ENCODE measurements at regions not wholly inside any gene's neighbourhood (a gene's known extent, or its start where the extent isn't known, plus 50 kb on each side); places are given as distances from the start of the nearest gene placed in this dataset.
"Not testable (repeated sequence)": the region's sequence is repeated elsewhere in the genome, so short reads cannot be mapped to it uniquely, and the experiment has no call there.

DNA sequence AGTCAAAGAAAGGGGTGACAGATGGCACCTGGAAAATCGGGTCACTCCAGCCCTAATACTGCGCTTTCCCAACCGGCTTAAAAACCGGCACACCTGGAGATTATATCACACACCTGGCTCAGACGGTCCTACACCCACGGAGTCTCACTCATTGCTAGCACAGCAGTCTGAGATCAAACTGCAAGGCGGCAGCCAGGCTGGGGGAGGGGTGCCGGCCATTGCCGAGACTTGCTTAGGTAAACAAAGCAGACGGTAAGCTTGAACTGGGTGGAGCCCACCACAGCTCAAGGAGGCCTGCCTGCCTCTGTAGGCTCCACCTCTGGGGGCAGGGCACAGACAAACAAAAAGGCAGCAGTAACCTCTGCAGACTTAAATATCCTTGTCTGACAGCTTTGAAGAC, 456.5 kb upstream of the SMARCA2 start:
- H3K27ac Mint-ChIP-seq; H3K36me3 Mint-ChIP-seq (ENCODE audit: low read depth); DNase-seq; H3K27me3 Mint-ChIP-seq; H3K9me3 Mint-ChIP-seq; H3K4me1 Mint-ChIP-seq; H3K4me3 Mint-ChIP-seq; POLR2A ChIA-PET; CTCF ChIA-PET: not testable (repeated sequence)

DNA sequence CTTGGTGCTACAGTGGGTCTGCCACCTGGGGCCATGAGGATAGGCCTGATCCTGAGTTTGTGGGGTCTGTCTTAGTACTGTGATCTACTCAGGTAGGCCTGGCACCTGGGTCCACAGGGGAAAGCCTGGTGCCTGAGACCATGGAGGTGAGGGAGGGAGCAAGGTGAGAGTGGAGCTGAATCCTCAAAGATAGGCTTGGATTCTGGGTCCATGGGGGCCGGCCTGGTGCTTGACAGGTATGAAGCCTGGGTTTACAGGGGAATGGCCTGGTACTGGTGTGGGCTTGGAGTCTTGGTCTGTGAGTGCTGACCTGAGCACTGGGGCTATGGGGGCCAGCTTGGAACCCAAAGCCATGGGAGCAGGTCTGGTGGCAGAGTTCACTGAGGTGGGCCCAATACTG, 439.2 kb upstream of the SMARCA2 start:
- Mint-ChIP-seq H3K9me3 (no peaks in the 10 kb centered on the region), H3K36me3 (ENCODE audit: low read depth) (no peaks in the 10 kb centered on the region), H3K4me1 (no peaks in the 10 kb centered on the region), H3K27me3 (peaks cover 2% of the 10 kb centered on the region), H3K27ac (no peak overlapping the region), H3K4me3 (no peak overlapping the region)
- no peak for DNase-seq
- ChIA-PET CTCF (no interaction called here), POLR2A (no interaction called here)

- H3K36me3 Mint-ChIP-seq (ENCODE audit: low read depth): no peaks in the 10 kb centered on the region
- peaks cover 2% of the 10 kb centered on the region for H3K27me3 Mint-ChIP-seq
- no peaks in the 10 kb centered on the region for H3K9me3 Mint-ChIP-seq
- no peak for DNase-seq
- H3K4me1 Mint-ChIP-seq: no peaks in the 10 kb centered on the region
- CTCF ChIA-PET: no interaction called here
- POLR2A ChIA-PET: no interaction called here
- no peak overlapping the region for H3K4me3 Mint-ChIP-seq
- H3K27ac Mint-ChIP-seq: no peak overlapping the region
Observed at GRCh38 chr9:1580215-1580614, 434.9 kb upstream of the SMARCA2 start.

DNA sequence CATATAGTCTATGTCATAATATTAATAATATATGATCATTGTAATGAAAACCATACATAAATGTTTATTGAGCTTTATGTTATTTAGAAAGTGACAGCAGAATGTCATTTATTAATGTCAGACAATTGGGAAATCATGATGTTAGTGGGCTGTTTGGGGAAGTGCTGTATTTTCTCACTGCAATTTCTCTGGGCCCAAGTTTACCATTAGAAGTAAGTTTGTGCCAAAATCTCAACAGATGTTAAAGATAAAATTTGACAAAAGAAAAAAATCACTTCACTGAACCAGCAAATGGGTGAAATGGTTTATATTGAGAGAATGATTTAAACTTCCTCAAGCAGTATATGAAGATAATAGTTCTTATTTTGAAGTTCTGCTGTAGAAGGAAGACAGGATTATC, 433.2 kb upstream of the SMARCA2 start:
- CTCF ChIA-PET: no interaction called here
- Mint-ChIP-seq H3K27ac (no peak overlapping the region), H3K4me3 (no peak overlapping the region), H3K9me3 (no peaks in the 10 kb centered on the region), H3K4me1 (no peaks in the 10 kb centered on the region), H3K27me3 (peaks cover 2% of the 10 kb centered on the region), H3K36me3 (ENCODE audit: low read depth) (no peaks in the 10 kb centered on the region)
- POLR2A ChIA-PET: no interaction called here
- no peak for DNase-seq

GRCh38 chr9:1591310-1591709, 423.8 kb upstream of the SMARCA2 start:
- DNase-seq: no peak
- no peak overlapping the region for H3K4me3 Mint-ChIP-seq
- H3K27me3 Mint-ChIP-seq: peaks cover 2% of the 10 kb centered on the region
- H3K9me3 Mint-ChIP-seq: no peaks in the 10 kb centered on the region
- POLR2A ChIA-PET: no interaction called here
- CTCF ChIA-PET: no interaction called here
- no peak overlapping the region for H3K27ac Mint-ChIP-seq
- H3K36me3 Mint-ChIP-seq (ENCODE audit: low read depth): no peaks in the 10 kb centered on the region
- H3K4me1 Mint-ChIP-seq: no peaks in the 10 kb centered on the region

DNA sequence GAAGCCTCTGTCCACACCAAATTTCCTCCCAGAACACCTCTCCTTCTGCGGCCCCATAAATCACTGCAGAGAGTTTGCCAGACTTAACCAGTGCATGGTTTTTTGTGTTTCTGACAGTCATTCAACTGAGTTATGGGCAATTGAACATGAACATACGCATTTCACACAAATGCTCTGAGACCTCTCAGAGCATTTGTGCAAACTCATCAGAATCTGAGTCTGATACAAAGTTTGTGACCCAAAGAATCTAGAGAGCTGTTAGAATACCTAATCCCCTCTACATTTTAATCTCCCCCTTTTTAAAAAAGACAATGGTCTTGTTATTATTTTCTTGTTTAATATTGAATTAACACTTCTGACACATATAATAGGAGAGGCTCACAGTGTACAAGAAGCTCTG, 416.9 kb upstream of the SMARCA2 start:
- DNase-seq: no peak
- Mint-ChIP-seq H3K36me3 (ENCODE audit: low read depth) (no peaks in the 10 kb centered on the region), H3K27ac (no peak overlapping the region), H3K4me3 (no peak overlapping the region), H3K9me3 (no peaks in the 10 kb centered on the region), H3K27me3 (peaks cover 2% of the 10 kb centered on the region), H3K4me1 (no peaks in the 10 kb centered on the region)
- POLR2A ChIA-PET: no interaction called here
- CTCF ChIA-PET: interaction anchor here (0.7 kb wide), 1 partner anchor 8 kb away, joined by 5 read pairs; no protein-coding TSS in a partner anchor

DNA sequence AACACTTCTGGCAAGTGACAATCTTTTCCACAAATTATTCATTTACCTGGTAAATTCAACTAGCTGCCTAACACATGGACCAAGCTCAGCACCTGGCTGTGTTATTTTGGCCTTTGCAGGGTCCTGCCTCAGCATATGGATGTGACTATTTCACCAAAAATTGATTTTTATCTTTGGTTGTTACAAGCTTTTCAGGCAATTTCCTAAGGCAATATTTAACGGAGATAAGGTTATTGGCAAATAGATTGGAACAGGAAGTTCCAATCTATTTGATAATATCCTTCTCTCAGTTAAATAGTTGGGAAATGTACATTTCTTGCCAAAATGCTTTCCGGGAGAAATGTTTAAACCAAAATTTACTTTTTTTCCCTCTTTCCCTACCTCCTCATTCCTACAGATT, 415.2 kb upstream of the SMARCA2 start:
- Mint-ChIP-seq H3K27me3 (peaks cover 4% of the 10 kb centered on the region), H3K36me3 (ENCODE audit: low read depth) (no peaks in the 10 kb centered on the region), H3K4me1 (no peaks in the 10 kb centered on the region), H3K4me3 (no peak overlapping the region), H3K9me3 (no peaks in the 10 kb centered on the region), H3K27ac (no peak overlapping the region)
- ChIA-PET POLR2A (no interaction called here), CTCF (no interaction called here)
- DNase-seq: no peak

DNA sequence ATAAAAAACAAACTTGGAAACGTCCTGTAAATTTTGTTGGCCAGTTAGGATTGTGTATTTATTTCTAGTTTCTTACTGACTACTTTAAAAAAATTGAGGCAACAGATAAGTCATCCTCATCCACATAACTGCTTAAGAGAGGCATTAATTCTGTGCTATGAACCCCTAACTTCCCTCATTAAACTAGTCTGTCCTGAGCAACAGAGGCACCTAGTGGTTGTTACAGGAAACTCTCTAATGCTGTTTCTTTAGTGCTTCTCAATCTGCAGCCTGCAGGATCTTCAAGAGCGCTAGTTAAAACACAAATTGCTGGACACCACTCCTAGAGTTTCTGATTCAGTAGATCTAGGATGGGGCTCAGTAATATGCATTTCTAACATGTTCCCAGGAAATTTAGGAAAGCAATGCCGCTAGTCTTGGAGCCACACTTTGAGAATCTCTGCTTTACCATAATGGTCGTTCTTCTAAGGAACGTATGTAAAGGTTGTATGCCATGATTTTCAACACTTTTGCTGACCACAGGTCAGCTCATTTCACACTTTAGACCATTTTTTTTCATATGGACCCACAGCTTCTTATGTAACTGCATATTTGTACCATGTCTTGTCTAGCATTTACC, 410.1 kb upstream of the SMARCA2 start:
- Mint-ChIP-seq H3K4me3 (no peak overlapping the region), H3K4me1 (no peaks in the 10 kb centered on the region), H3K27ac (no peak overlapping the region), H3K27me3 (peaks cover 4% of the 10 kb centered on the region), H3K9me3 (no peaks in the 10 kb centered on the region), H3K36me3 (ENCODE audit: low read depth) (no peaks in the 10 kb centered on the region)
- POLR2A ChIA-PET: no interaction called here
- CTCF ChIA-PET: no interaction called here
- peak; percentile 15 for DNase-seq

DNA sequence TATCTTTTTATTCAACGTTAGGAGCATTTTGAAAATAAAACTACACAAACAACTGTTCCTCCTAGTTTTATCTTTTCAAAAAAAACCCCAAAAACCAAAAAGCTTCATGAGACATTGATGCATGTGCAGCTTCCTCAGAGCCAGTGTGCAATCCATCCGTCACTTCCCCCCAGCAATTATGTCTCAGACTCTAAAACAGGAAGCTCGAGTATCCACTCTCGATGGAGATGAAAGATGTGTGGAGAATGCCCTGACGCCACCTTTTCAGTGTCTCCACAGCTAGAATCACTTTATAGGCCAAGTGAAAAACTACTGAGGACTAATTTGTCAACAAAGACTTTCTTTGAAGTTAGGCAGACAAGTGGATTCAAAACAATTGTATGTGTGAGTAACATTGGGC, 408.9 kb upstream of the SMARCA2 start:
- no peaks in the 10 kb centered on the region for H3K36me3 Mint-ChIP-seq (ENCODE audit: low read depth)
- H3K4me1 Mint-ChIP-seq: no peaks in the 10 kb centered on the region
- no peak overlapping the region for H3K27ac Mint-ChIP-seq
- H3K4me3 Mint-ChIP-seq: no peak overlapping the region
- no peaks in the 10 kb centered on the region for H3K9me3 Mint-ChIP-seq
- H3K27me3 Mint-ChIP-seq: peaks cover 4% of the 10 kb centered on the region
- POLR2A ChIA-PET: no interaction called here
- CTCF ChIA-PET: interaction anchor here (0.7 kb wide), 1 partner anchor 9 kb away, joined by 5 read pairs; no protein-coding TSS in a partner anchor
- no peak for DNase-seq

GRCh38 chr9:1612886-1613285, 402.3 kb upstream of the SMARCA2 start:
- H3K4me1 Mint-ChIP-seq: no peaks in the 10 kb centered on the region
- ChIA-PET CTCF (no interaction called here), POLR2A (no interaction called here)
- DNase-seq: no peak
- H3K36me3 Mint-ChIP-seq (ENCODE audit: low read depth): no peaks in the 10 kb centered on the region
- H3K9me3 Mint-ChIP-seq: no peaks in the 10 kb centered on the region
- no peak overlapping the region for H3K27ac Mint-ChIP-seq
- no peak overlapping the region for H3K4me3 Mint-ChIP-seq
- H3K27me3 Mint-ChIP-seq: peaks cover 4% of the 10 kb centered on the region

DNA sequence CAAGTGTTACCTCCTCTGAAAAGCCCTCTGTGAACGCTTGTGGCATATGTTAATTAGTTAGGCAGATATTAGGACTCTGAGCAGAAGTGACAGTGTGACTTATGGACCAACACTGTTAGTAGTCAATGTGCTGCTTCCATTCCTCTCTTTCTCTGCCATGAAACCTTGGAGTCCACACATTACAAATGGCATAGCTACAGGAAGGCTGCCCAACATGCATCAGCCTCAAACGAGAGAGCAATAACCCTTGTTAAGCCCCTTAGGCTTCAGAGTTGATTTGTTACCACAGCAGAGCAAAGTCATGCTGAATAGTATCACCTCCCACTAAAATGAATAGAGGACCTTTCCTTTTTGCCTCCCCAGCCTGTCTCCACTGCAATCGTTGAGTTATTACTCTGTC, 397.7 kb upstream of the SMARCA2 start:
- no peaks in the 10 kb centered on the region for H3K4me1 Mint-ChIP-seq
- CTCF ChIA-PET: no interaction called here

GRCh38 chr9:1619915-1620710, 395.0 kb upstream of the SMARCA2 start:
- ChIA-PET POLR2A (no interaction called here), CTCF (no interaction called here)
- Mint-ChIP-seq H3K4me3 (no peak overlapping the region), H3K27me3 (peaks cover 5% of the 10 kb centered on the region), H3K27ac (no peak overlapping the region), H3K4me1 (no peaks in the 10 kb centered on the region), H3K9me3 (no peaks in the 10 kb centered on the region), H3K36me3 (ENCODE audit: low read depth) (no peaks in the 10 kb centered on the region)
- no peak for DNase-seq

More for the DNA sequence above, 397.7 kb upstream of the SMARCA2 start:
- Mint-ChIP-seq H3K27me3 (peaks cover 5% of the 10 kb centered on the region), H3K27ac (no peak overlapping the region), H3K36me3 (ENCODE audit: low read depth) (no peaks in the 10 kb centered on the region), H3K9me3 (no peaks in the 10 kb centered on the region), H3K4me3 (no peak overlapping the region)
- POLR2A ChIA-PET: no interaction called here
- DNase-seq: no peak

- Mint-ChIP-seq H3K36me3 (ENCODE audit: low read depth) (no peaks in the 10 kb centered on the region), H3K4me1 (no peaks in the 10 kb centered on the region), H3K4me3 (no peak overlapping the region), H3K27me3 (peaks cover 2% of the 10 kb centered on the region), H3K27ac (no peak overlapping the region), H3K9me3 (no peaks in the 10 kb centered on the region)
- POLR2A ChIA-PET: no interaction called here
- CTCF ChIA-PET: no interaction called here
- no peak for DNase-seq
Observed at GRCh38 chr9:1637401-1637800, 377.7 kb upstream of the SMARCA2 start.

- no peaks in the 10 kb centered on the region for H3K4me1 Mint-ChIP-seq
Observed at GRCh38 chr9:1639166-1639565, 376.0 kb upstream of the SMARCA2 start.

More at GRCh38 chr9:1639166-1639565, 376.0 kb upstream of the SMARCA2 start:
- no peaks in the 10 kb centered on the region for H3K36me3 Mint-ChIP-seq (ENCODE audit: low read depth)
- no peak overlapping the region for H3K27ac Mint-ChIP-seq
- CTCF ChIA-PET: no interaction called here
- H3K27me3 Mint-ChIP-seq: peaks cover 2% of the 10 kb centered on the region
- H3K4me3 Mint-ChIP-seq: no peak overlapping the region
- POLR2A ChIA-PET: no interaction called here
- no peak for DNase-seq
- no peaks in the 10 kb centered on the region for H3K9me3 Mint-ChIP-seq
